ENCODE measurements at regions not wholly inside any gene's neighbourhood (a gene's known extent, or its start where the extent isn't known, plus 50 kb on each side); places are given as distances from the start of the nearest gene placed in this dataset.
"Not testable (repeated sequence)": the region's sequence is repeated elsewhere in the genome, so short reads cannot be mapped to it uniquely, and the experiment has no call there.

GRCh38 chr1:148264374-148265276, 112.5 kb upstream of the NBPF11 start:
- H3K4me1 ChIP-seq (ENCODE audit: control insufficient read depth in 5 of 5, insufficient read depth in 5 of 5, low read length in 5 of 5) = peaks cover 0 to 5% (median 0%) of the 10 kb centered on the region in 5 donors
- DNase-seq = peak; percentile 34 to 47 (median 45)
- no peak overlapping the region for H3K27ac ChIP-seq (ENCODE audit: low read depth in 1 of 2, low read length in 1 of 2)
- no peak for TF ChIP-seq CTCF (IDR thresholded peaks at IDR 0.05; ENCODE audit: control extremely low read depth, extremely low read depth)
- no peaks in the 10 kb centered on the region for H3K36me3 ChIP-seq (ENCODE audit: control insufficient read depth in 4 of 4, insufficient read depth in 4 of 4, low read length in 4 of 4)
- no peak overlapping the region for H3K9ac ChIP-seq (ENCODE audit: insufficient read depth in 1 of 2, low read length in 2 of 2)
- no peaks in the 10 kb centered on the region for H3K27me3 ChIP-seq (ENCODE audit: control insufficient read depth in 3 of 3, insufficient read depth in 3 of 3, low read length in 2 of 3)
- 44 to 50% methylated on average over 29 of the region's 29 CpGs for WGBS, 2 donors
- no peak for ATAC-seq (ENCODE audit: insufficient read depth, low FRiP score)
- no peaks in the 10 kb centered on the region for H3K9me3 ChIP-seq (ENCODE audit: control insufficient read depth in 4 of 4, insufficient read depth in 3 of 4, low read length in 3 of 4)
- no peak overlapping the region for H3K4me3 ChIP-seq

DNA sequence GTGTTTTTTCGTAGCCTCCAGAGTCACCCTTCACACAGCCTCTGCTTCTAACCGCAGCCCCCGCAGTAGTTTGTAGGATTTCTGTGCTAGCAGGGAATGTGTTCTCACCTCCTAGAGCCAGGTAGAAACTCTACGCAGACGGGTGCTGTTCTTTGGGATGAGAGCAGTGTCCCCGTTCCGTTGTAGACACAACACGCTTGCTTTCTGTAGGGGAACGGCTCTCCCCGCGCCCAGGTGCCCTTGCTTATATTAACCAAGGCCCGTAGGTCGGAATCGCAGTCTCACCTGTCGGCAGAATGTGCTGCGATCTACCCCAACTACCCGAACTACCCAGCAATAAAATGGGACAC, 111.8 kb upstream of the NBPF11 start:
- H3K36me3 ChIP-seq (ENCODE audit: control insufficient read depth in 4 of 4, insufficient read depth in 4 of 4, low read length in 4 of 4) = no peaks in the 10 kb centered on the region
- 2 to 7% methylated on average over 17 of the region's 17 CpGs for WGBS, 2 donors
- no peak for TF ChIP-seq CTCF (IDR thresholded peaks at IDR 0.05; ENCODE audit: control extremely low read depth, extremely low read depth)
- DNase-seq (no peak), ATAC-seq (ENCODE audit: insufficient read depth, low FRiP score) (no peak)
- H3K9ac ChIP-seq (ENCODE audit: insufficient read depth in 1 of 2, low read length in 2 of 2) = peak overlapping the region; percentile 65 to 75
- H3K9me3 ChIP-seq (ENCODE audit: control insufficient read depth in 4 of 4, insufficient read depth in 3 of 4, low read length in 3 of 4) = no peaks in the 10 kb centered on the region
- no peaks in the 10 kb centered on the region for H3K27me3 ChIP-seq (ENCODE audit: control insufficient read depth in 3 of 3, insufficient read depth in 3 of 3, low read length in 2 of 3)
- peak overlapping the region; percentile 34 for H3K4me3 ChIP-seq
- peak overlapping the region in 1 of 2 donors; percentile 26 for H3K27ac ChIP-seq (ENCODE audit: low read depth in 1 of 2, low read length in 1 of 2)
- peaks cover 0 to 5% (median 0%) of the 10 kb centered on the region in 5 donors for H3K4me1 ChIP-seq (ENCODE audit: control insufficient read depth in 5 of 5, insufficient read depth in 5 of 5, low read length in 5 of 5)

DNA sequence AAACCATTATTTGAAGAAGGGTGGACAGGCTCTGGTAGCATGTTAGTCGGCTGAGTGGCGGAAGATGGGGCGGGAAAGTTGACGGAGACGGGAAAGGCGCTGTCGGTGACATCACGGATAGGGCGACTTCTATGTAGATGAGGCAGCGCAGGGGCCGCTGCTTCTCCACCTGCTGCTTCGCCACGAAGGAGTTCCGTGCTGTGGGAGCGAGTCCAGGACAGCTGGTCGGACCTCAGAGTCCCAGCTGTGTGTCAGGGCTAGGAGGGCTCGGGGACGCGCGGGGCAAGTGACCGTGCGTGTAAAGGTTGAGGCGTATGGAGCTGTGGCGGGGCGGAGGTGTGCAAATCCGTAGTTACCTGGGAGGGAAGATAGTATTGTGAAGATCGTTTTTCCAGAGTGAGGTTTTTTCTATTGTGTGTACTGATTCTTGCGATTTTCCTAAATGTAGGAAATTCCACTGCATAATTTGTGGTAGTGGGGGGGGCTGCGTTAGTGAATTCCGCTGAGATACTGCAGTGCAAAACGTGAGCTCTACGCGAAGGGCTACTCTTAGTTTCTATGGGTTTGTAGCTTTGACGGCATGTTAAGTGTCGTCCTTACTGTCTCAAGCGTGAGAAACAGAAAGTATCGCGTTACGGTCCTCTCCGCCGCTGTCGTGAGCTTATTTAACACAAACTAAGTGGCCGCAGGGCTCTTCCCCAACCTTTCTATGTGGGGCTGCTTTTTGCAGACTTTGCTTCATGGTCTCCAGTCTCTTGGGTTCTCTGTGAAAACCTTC, 111.2 kb upstream of the NBPF11 start:
- Histone ChIP-seq H3K9me3 (ENCODE audit: control insufficient read depth in 4 of 4, insufficient read depth in 3 of 4, low read length in 3 of 4) (no peaks in the 10 kb centered on the region), H3K36me3 (ENCODE audit: control insufficient read depth in 4 of 4, insufficient read depth in 4 of 4, low read length in 4 of 4) (no peaks in the 10 kb centered on the region), H3K4me1 (ENCODE audit: control insufficient read depth in 5 of 5, insufficient read depth in 5 of 5, low read length in 5 of 5) (peaks cover 0 to 5% (median 0%) of the 10 kb centered on the region in 5 donors), H3K4me3 (peak overlapping the region; percentile 34), H3K27me3 (ENCODE audit: control insufficient read depth in 3 of 3, insufficient read depth in 3 of 3, low read length in 2 of 3) (no peaks in the 10 kb centered on the region), H3K27ac (ENCODE audit: low read depth in 1 of 2, low read length in 1 of 2) (peak overlapping the region in 1 of 2 donors; percentile 89), H3K9ac (ENCODE audit: insufficient read depth in 1 of 2, low read length in 2 of 2) (peak overlapping the region; percentile 65 to 75)
- no peak for TF ChIP-seq CTCF (IDR thresholded peaks at IDR 0.05; ENCODE audit: control extremely low read depth, extremely low read depth)
- DNase-seq (peak; percentile 68 to 82 (median 80)), ATAC-seq (ENCODE audit: insufficient read depth, low FRiP score) (peak; percentile 75)
- 1% methylated on average over 43 of the region's 43 CpGs for WGBS, 2 donors

DNA sequence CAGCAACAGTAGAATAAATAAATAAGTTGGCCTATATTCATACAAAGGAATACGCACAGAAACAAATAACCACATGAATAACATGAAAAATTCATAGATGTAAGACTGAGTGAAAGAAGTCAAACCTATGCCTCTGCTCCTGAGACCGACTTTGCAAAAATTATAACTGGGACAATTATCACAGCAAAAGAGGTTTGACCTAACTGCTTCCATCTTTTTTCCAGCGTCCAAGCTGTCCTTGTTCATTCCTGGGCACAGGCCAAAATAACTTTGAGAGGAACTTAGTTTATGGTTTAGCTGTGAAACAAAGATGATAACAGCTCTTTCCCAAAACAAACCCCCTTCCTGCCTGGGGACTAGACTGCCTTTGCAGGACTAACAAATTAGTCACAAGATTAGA, 109.6 kb upstream of the NBPF11 start:
- H3K27ac ChIP-seq (ENCODE audit: low read depth in 1 of 2, low read length in 1 of 2); ATAC-seq (ENCODE audit: insufficient read depth, low FRiP score); H3K9me3 ChIP-seq (ENCODE audit: control insufficient read depth in 4 of 4, insufficient read depth in 3 of 4, low read length in 3 of 4); H3K36me3 ChIP-seq (ENCODE audit: control insufficient read depth in 4 of 4, insufficient read depth in 4 of 4, low read length in 4 of 4); H3K4me1 ChIP-seq (ENCODE audit: control insufficient read depth in 5 of 5, insufficient read depth in 5 of 5, low read length in 5 of 5); H3K27me3 ChIP-seq (ENCODE audit: control insufficient read depth in 3 of 3, insufficient read depth in 3 of 3, low read length in 2 of 3); H3K9ac ChIP-seq (ENCODE audit: insufficient read depth in 1 of 2, low read length in 2 of 2); DNase-seq; H3K4me3 ChIP-seq: not testable (repeated sequence)
- WGBS, 2 donors = 80 to 81% methylated on average over 3 of the region's 3 CpGs

GRCh38 chr1:148257886-148258285, 105.8 kb upstream of the NBPF11 start:
- DNase-seq; ATAC-seq (ENCODE audit: insufficient read depth, low FRiP score); H3K4me3 ChIP-seq; H3K9ac ChIP-seq (ENCODE audit: insufficient read depth in 1 of 2, low read length in 2 of 2); H3K27ac ChIP-seq (ENCODE audit: low read depth in 1 of 2, low read length in 1 of 2); H3K4me1 ChIP-seq (ENCODE audit: control insufficient read depth in 5 of 5, insufficient read depth in 5 of 5, low read length in 5 of 5); H3K27me3 ChIP-seq (ENCODE audit: control insufficient read depth in 3 of 3, insufficient read depth in 3 of 3, low read length in 2 of 3); H3K9me3 ChIP-seq (ENCODE audit: control insufficient read depth in 4 of 4, insufficient read depth in 3 of 4, low read length in 3 of 4); H3K36me3 ChIP-seq (ENCODE audit: control insufficient read depth in 4 of 4, insufficient read depth in 4 of 4, low read length in 4 of 4): not testable (repeated sequence)
- WGBS, 2 donors = 81 to 89% methylated on average over 4 of the region's 4 CpGs

Data from lung (tissue), 11 donors.